ENCODE measurements at regions not wholly inside any gene's neighbourhood (a gene's known extent, or its start where the extent isn't known, plus 50 kb on each side); places are given as distances from the start of the nearest gene placed in this dataset.

GRCh38 chr11:127055236-127055635, 54.7 kb upstream of the KIRREL3 start:
- DNase-seq (ENCODE audit: low read depth) = no peak

- DNase-seq (ENCODE audit: low read depth) = no peak
Measured at GRCh38 chr11:127054153-127054552, 53.6 kb upstream of the KIRREL3 start.

GRCh38 chr11:127052404-127052803, 51.8 kb upstream of the KIRREL3 start:
- DNase-seq (ENCODE audit: low read depth) = no peak
